Ovary (tissue), 3 donors: ENCODE measurements at regions not wholly inside any gene's neighbourhood (a gene's known extent, or its start where the extent isn't known, plus 50 kb on each side); places are given as distances from the start of the nearest gene placed in this dataset.

ENCODE experiments used
- CTCF ChIP-seq, 3 donors: fragments of 450-650 bp in 2 of 3; fragments of 200-600 bp in 1 of 3; IDR thresholded peaks; one replicate each; pipeline versions ENCODE4 v1.5.1 to v1.8.0; 2016 to 2022; ENCODE audit warnings: antibody characterized with exemption in 3 of 3, mild to moderate bottlenecking in 1 of 3
- POLR2A ChIP-seq: fragments of 450-650 bp; IDR thresholded peaks from one replicate; pipeline ENCODE4 v1.6.1; 2017; ENCODE audit warnings: antibody characterized with exemption, mild to moderate bottlenecking, moderate library complexity
- donor health status: DM: no; HTN: no; CAD: no.

GRCh38 chr2:181772334-181772733 lies 92.0 kb upstream of the NEUROD1 start:
- TF ChIP-seq POLR2A = no peak
- TF ChIP-seq CTCF (IDR thresholded peaks at IDR 0.05) = no peak
